ENCODE measurements at regions not wholly inside any gene's neighbourhood (a gene's known extent, or its start where the extent isn't known, plus 50 kb on each side); places are given as distances from the start of the nearest gene placed in this dataset.

- no peak for DNase-seq (ENCODE audit: low spot score)
- intact Hi-C loops (cut with DNase I): no loop called here
These were observed 165.2 kb upstream of the PDGFD start for GRCh38 chr11:104329078-104329665.

GRCh38 chr11:104328512-104328907 lies 164.6 kb upstream of the PDGFD start:
- DNase-seq (ENCODE audit: low spot score): no peak
- intact Hi-C loops (cut with DNase I): no loop called here

- DNase-seq (ENCODE audit: low spot score): no peak
- intact Hi-C loops (cut with DNase I): no loop called here
These were observed 164.0 kb upstream of the PDGFD start for GRCh38 chr11:104327861-104328511.

DNA sequence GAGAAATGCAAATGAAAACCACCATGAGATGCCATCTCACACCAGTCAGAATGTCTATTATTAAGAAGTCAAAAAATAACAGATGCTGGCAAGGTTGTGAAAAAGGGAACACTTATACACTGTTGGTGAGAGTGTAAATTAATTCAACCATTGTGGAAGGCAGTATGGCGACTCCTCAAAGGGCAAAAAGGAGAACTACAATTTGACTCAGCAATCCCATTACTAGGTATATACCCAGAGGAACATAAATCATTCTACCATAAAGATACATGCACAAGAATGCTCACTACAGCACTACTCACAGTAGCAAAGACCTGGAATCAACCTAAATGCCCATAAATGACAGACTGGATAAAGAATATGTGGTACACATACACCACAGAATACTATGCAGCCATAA lies 161.1 kb upstream of the PDGFD start:
- no peak for DNase-seq (ENCODE audit: low spot score)
- intact Hi-C loops (cut with DNase I): no loop called here

- no peak for DNase-seq (ENCODE audit: low spot score)
- intact Hi-C loops (cut with DNase I): no loop called here
These were observed 160.3 kb upstream of the PDGFD start for GRCh38 chr11:104324276-104324675.

GRCh38 chr11:104323841-104324240 lies 159.9 kb upstream of the PDGFD start:
- DNase-seq (ENCODE audit: low spot score): no peak
- intact Hi-C loops (cut with DNase I): no loop called here

GRCh38 chr11:104322696-104323095 lies 158.7 kb upstream of the PDGFD start:
- DNase-seq (ENCODE audit: low spot score): no peak

GRCh38 chr11:104320956-104321355 lies 157.0 kb upstream of the PDGFD start:
- intact Hi-C loops (cut with DNase I): no loop called here
- DNase-seq (ENCODE audit: low spot score): no peak

More at GRCh38 chr11:104322696-104323095, 158.7 kb upstream of the PDGFD start:
- intact Hi-C loops (cut with DNase I): no loop called here

GRCh38 chr11:104320097-104320496 lies 156.2 kb upstream of the PDGFD start:
- intact Hi-C loops (cut with DNase I): no loop called here
- DNase-seq (ENCODE audit: low spot score): no peak

DNA sequence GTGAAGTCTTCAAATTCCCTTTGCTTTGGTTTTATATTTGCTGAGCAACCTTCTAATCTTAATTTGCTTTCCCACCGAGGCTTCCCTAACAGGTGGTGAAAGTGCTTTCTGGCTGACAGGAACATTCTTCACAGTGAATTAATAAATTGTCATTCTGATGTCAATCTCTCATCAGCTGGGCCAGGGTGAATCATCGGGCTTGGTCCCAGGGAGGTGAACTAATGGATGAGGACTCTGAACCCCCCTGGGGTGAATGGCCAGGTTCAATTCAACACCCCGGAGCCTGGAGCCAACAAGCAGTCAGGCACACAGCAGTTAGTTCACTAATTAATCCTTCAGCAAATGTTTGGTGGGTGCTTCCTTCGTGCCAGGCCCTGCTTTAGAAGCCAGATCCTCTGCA lies 155.4 kb upstream of the PDGFD start:
- no peak for DNase-seq (ENCODE audit: low spot score)
- intact Hi-C loops (cut with DNase I): no loop called here

- DNase-seq (ENCODE audit: low spot score): no peak
These were observed 143.0 kb upstream of the PDGFD start for GRCh38 chr11:104306862-104307474.

GRCh38 chr11:104301776-104302175 lies 137.8 kb upstream of the PDGFD start:
- DNase-seq (ENCODE audit: low spot score): no peak
- intact Hi-C loops (cut with DNase I): no loop called here

More at GRCh38 chr11:104306862-104307474, 143.0 kb upstream of the PDGFD start:
- intact Hi-C loops (cut with DNase I): no loop called here

GRCh38 chr11:104291646-104292045 lies 127.7 kb upstream of the PDGFD start:
- intact Hi-C loops (cut with DNase I): no loop called here

GRCh38 chr11:104286129-104286528 lies 122.2 kb upstream of the PDGFD start:
- intact Hi-C loops (cut with DNase I): no loop called here
- no peak for DNase-seq (ENCODE audit: low spot score)

More at GRCh38 chr11:104291646-104292045, 127.7 kb upstream of the PDGFD start:
- no peak for DNase-seq (ENCODE audit: low spot score)

DNA sequence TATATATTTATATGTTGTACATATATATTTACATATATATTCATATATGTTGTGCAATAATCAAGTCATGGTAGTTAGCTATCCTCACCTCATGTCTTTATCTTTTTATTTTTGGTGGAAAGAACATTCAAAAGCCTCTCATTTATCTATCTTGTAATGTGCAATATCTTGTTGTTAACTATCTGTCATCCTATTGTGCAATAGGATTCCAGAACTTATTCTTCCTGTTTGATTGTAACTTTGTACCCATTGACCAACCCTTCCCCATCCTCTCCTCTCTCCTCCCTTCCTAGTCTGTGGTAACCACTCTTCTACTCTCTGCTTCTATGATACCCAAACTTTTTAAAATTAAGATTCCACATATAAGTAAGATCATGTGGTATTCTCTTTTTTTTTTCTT lies 115.6 kb upstream of the PDGFD start:
- DNase-seq (ENCODE audit: low spot score): no peak
- intact Hi-C loops (cut with DNase I): no loop called here

DNA sequence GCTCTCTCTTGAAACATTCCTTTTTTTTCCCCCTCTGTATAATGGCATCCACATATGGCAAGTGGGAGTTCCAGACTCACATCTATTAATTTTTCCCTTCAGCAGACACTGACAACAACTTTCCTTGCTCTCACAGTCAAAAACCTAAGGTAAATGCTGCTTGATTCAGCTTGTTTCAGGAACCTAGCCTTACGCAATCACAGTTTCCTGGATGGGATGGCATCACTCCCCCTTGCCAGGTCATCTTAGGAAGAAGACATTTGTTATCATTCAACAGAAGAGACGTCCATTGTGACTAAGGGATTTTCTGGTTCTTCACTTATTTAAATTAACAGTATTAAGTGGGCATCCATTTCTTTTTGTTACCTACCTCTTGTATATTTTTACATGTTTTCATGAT lies 112.0 kb upstream of the PDGFD start:
- DNase-seq (ENCODE audit: low spot score): no peak
- intact Hi-C loops (cut with DNase I): no loop called here

DNA sequence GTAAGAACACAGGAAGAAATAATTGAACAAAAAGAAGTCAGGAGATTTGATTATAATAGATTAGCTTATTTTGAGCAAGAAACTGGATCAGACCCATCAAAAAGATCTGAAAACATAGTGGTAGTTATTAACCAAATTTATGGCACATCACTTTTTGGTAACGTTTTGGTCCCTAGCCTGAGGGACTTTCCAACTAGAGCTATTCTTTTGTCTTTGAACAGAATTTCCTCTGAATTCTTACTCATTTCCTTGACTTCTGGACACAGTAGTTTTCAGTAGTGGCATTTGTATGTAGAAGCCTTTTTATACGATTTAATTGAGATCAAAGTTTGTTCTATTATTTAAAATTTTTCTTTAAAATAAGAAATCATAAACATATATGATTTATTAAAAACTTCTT lies 96.5 kb upstream of the PDGFD start:
- no peak for DNase-seq (ENCODE audit: low spot score)
- intact Hi-C loops (cut with DNase I): no loop called here

DNA sequence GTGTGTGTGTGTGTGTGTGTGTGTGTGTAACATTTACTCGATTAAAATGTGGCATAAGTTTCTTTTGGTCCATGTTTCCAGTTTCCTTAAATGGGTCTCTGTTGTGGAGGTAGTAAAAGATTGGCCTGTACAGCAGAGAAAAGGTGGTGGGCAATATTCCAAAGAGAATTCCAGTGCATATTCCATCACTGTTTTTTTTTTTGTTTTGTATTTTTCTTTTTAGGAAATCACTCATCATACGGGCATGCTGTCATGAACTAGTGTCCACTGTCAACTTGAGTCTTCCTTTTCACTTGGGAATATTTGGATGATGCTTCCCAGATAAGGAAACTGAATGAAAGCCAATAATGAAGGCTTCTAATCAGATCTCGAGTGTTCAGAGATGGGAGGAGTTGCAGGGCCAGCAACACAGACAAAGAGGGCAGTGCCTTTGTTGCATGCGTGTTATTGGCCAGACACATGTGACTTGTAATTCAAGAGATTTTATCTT lies 95.2 kb upstream of the PDGFD start:
- no peak for DNase-seq (ENCODE audit: low spot score)
- intact Hi-C loops (cut with DNase I): loop anchor here (10.0 kb wide), 1 partner anchor 356 kb away; no protein-coding TSS in a partner anchor

DNA sequence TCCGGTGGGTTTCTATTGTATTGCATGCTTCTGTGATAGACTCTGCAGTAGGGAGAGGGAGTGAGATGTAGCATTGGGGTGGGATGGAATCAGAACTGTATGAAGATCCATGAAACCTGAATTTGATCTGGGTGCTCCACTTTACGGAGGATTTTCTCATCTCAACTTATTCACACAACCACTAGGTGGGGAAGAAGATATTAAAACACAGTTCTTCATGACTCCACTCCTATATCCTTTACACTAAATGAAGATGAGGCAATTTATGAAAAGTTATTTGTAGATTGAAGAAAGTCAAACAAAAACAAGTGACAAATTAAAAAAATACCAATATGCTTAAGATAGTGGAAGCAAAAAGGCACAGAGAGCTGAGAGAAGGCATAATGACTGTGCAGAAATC lies 92.6 kb upstream of the PDGFD start:
- intact Hi-C loops (cut with DNase I): loop anchor here (10.0 kb wide), 1 partner anchor 358 kb away; no protein-coding TSS in a partner anchor
- DNase-seq (ENCODE audit: low spot score): no peak

- intact Hi-C loops (cut with DNase I): loop anchor here (10.0 kb wide), 1 partner anchor 360 kb away; no protein-coding TSS in a partner anchor
- no peak for DNase-seq (ENCODE audit: low spot score)
These were observed 90.4 kb upstream of the PDGFD start for GRCh38 chr11:104254347-104254746.

DNA sequence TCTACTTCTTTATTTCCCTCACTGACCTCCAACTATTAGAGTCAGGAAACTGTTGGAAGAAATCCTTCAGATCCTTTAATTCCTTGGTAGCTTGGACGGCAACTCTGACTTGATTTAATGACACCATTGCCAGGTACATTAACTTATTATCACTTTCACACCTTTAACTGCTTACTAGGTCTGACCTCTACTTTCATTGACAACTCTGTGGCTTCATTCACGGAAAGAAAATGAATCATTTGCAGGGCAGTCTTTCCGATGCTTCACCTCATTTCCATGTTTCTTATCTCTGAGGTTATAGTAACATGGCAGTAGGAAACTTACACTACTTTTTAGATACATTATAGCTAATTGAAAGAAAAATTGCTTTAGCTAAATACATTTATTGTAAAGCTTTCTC lies 82.6 kb upstream of the PDGFD start:
- intact Hi-C loops (cut with DNase I): no loop called here
- DNase-seq (ENCODE audit: low spot score): no peak
